ENCODE measurements at regions not wholly inside any gene's neighbourhood (a gene's known extent, or its start where the extent isn't known, plus 50 kb on each side); places are given as distances from the start of the nearest gene placed in this dataset.

- Histone ChIP-seq H3K27me3 (no peaks in the 10 kb centered on the region), H3K9me3 (no peaks in the 10 kb centered on the region), H3K36me3 (no peaks in the 10 kb centered on the region), H3K4me1 (peaks cover 0 to 17% (median 10%) of the 10 kb centered on the region in 9 donors), H3K27ac (no peak overlapping the region), H3K4me3 (no peak overlapping the region)
- no peak for TF ChIP-seq CTCF (IDR thresholded peaks at IDR 0.05)
- intact Hi-C loops (cut with DNase I) = no loop called here
- ATAC-seq (no peak), DNase-seq (no peak)
Observed at GRCh38 chr6:81609736-81610135, 142.7 kb downstream of the TENT5A start.

- Histone ChIP-seq H3K27me3 (no peaks in the 10 kb centered on the region), H3K4me3 (no peak overlapping the region), H3K27ac (no peak overlapping the region), H3K36me3 (no peaks in the 10 kb centered on the region), H3K9me3 (peaks cover 0 to 7% (median 0%) of the 10 kb centered on the region in 11 donors), H3K4me1 (peaks cover 0 to 8% (median under 1%) of the 10 kb centered on the region in 9 donors)
- ATAC-seq = no peak
- 88 to 91% methylated on average over 2 of the region's 2 CpGs for WGBS, 2 donors
- DNase-seq = no peak
- intact Hi-C loops (cut with DNase I) = no loop called here
- TF ChIP-seq CTCF (IDR thresholded peaks at IDR 0.05) = no peak
Observed at GRCh38 chr6:81608776-81609175, 143.7 kb downstream of the TENT5A start.

- no peak for ATAC-seq
- Histone ChIP-seq H3K4me1 (peaks cover 0 to 6% (median 0%) of the 10 kb centered on the region in 9 donors), H3K9me3 (peaks cover 0 to 7% (median 0%) of the 10 kb centered on the region in 11 donors), H3K27ac (no peak overlapping the region), H3K27me3 (no peaks in the 10 kb centered on the region), H3K4me3 (no peak overlapping the region), H3K36me3 (no peaks in the 10 kb centered on the region)
- 83 to 92% methylated on average over 2 of the region's 2 CpGs for WGBS, 2 donors
- no peak for TF ChIP-seq CTCF (IDR thresholded peaks at IDR 0.05)
- intact Hi-C loops (cut with DNase I) = no loop called here
- DNase-seq = no peak
Observed at GRCh38 chr6:81606965-81607381, 145.5 kb downstream of the TENT5A start.

- no peaks in the 10 kb centered on the region for H3K36me3 ChIP-seq
- ATAC-seq (no peak), DNase-seq (no peak)
- intact Hi-C loops (cut with DNase I) = no loop called here
- peaks cover 0 to 7% (median 0%) of the 10 kb centered on the region in 11 donors for H3K9me3 ChIP-seq
- TF ChIP-seq CTCF (IDR thresholded peaks at IDR 0.05) = no peak
- H3K27ac ChIP-seq = no peak overlapping the region
- peaks cover 0 to 6% (median 0%) of the 10 kb centered on the region in 9 donors for H3K4me1 ChIP-seq
- WGBS, 2 donors = 88 to 91% methylated on average over 1 of the region's 1 CpG
- no peak overlapping the region for H3K4me3 ChIP-seq
- H3K27me3 ChIP-seq = no peaks in the 10 kb centered on the region
Observed at GRCh38 chr6:81605526-81605925, 147.0 kb downstream of the TENT5A start.
